GM21619 (cell line): ENCODE measurements at regions not wholly inside any gene's neighbourhood (a gene's known extent, or its start where the extent isn't known, plus 50 kb on each side); places are given as distances from the start of the nearest gene placed in this dataset.
"Not testable (repeated sequence)": the region's sequence is repeated elsewhere in the genome, so short reads cannot be mapped to it uniquely, and the experiment has no call there.

Experiments
- ATAC-seq: cut with Tn5 transposase; IDR thresholded peaks from one replicate; pipeline ENCODE4 v1.9.1; 2021; ENCODE audit not compliant: unreplicated experiment

- ATAC-seq, result no peak
Observed at GRCh38 chr4:158397781-158398180, 123.9 kb upstream of the RXFP1 start.

GRCh38 chr4:158407961-158408360, 113.7 kb upstream of the RXFP1 start:
- not testable (repeated sequence) for ATAC-seq

- ATAC-seq, result no peak
Observed at GRCh38 chr4:158410272-158410671, 111.4 kb upstream of the RXFP1 start.

GRCh38 chr4:158411269-158411668, 110.4 kb upstream of the RXFP1 start:
- no peak for ATAC-seq

- not testable (repeated sequence) for ATAC-seq
Observed at GRCh38 chr4:158418679-158419078, 103.0 kb upstream of the RXFP1 start.

- no peak for ATAC-seq
Observed at GRCh38 chr4:158420782-158421181, 100.9 kb upstream of the RXFP1 start.

GRCh38 chr4:158422546-158422945, 99.1 kb upstream of the RXFP1 start:
- ATAC-seq, result no peak

GRCh38 chr4:158428242-158428641, 93.4 kb upstream of the RXFP1 start:
- ATAC-seq, result no peak

GRCh38 chr4:158442736-158443135, 78.9 kb upstream of the RXFP1 start:
- no peak for ATAC-seq

GRCh38 chr4:158443731-158444130, 78.0 kb upstream of the RXFP1 start:
- no peak for ATAC-seq

- no peak for ATAC-seq
Observed at GRCh38 chr4:158444621-158445020, 77.1 kb upstream of the RXFP1 start.

GRCh38 chr4:158446106-158446505, 75.6 kb upstream of the RXFP1 start:
- no peak for ATAC-seq

GRCh38 chr4:158450741-158451140, 70.9 kb upstream of the RXFP1 start:
- ATAC-seq, result no peak

- not testable (repeated sequence) for ATAC-seq
Observed at GRCh38 chr4:158452116-158452515, 69.6 kb upstream of the RXFP1 start.

GRCh38 chr4:158458271-158458895, 63.3 kb upstream of the RXFP1 start:
- ATAC-seq, result no peak

GRCh38 chr4:158459085-158459820, 62.4 kb upstream of the RXFP1 start:
- no peak for ATAC-seq

GRCh38 chr4:158461336-158461735, 60.3 kb upstream of the RXFP1 start:
- ATAC-seq, result no peak

- no peak for ATAC-seq
Observed at GRCh38 chr4:158462611-158463010, 59.1 kb upstream of the RXFP1 start.
